NT2/D1 (cell line): ENCODE measurements at regions not wholly inside any gene's neighbourhood (a gene's known extent, or its start where the extent isn't known, plus 50 kb on each side); places are given as distances from the start of the nearest gene placed in this dataset.

Experiments
- YY1 ChIP-seq: IDR thresholded peaks from 2 replicates; pipeline ENCODE4 v1.6.1; 2011; ENCODE audit not compliant: insufficient read length, insufficient read depth
- ZNF274 ChIP-seq: IDR thresholded peaks from 2 replicates; pipeline ENCODE4 v1.6.1; 2011; ENCODE audit warnings: mild to moderate bottlenecking, low read depth, low read length

DNA sequence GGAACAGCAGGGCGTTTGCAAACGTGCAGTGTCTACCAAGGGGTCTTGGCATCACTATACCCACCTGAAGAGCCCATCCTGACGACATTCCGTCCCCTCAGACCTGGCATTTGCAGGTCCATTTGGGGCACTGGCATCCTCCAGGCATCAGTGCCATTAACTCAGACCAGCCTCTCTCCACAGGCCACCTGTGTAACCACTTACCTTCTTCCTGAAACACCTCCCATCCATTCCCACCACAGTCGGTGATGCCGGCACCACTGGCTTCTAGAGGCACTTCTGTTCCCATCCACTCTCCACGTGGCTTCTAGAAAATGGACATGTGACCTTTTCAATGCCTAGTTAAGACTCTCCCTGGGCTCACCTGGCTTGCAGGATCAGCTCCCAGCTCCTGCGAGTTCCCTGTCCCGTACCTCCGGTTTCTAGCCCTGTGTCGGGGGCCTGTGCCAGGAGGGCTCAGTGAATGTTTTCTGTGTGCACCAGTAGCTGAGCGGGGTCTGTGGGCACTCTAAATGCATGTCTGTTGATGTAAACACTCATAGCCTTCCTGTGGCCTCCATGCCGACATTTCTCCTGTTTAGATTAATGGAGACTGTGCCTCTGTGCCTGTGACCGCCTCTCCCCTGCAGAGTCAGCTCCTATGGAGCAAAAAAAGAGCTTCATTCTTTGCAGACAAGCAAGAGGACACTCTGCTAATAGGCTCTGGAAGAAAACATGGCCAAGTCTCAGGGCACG is 458.0 kb upstream of the HS6ST1 start:
- TF ChIP-seq YY1 (no peak), ZNF274 (no peak)
